HG03520 (cell line): ENCODE measurements at regions not wholly inside any gene's neighbourhood (a gene's known extent, or its start where the extent isn't known, plus 50 kb on each side); places are given as distances from the start of the nearest gene placed in this dataset.

ENCODE experiments used
- ATAC-seq: cut with Tn5 transposase; IDR thresholded peaks from one replicate; pipeline ENCODE4 v1.9.1; 2021; ENCODE audit warnings: mild to moderate bottlenecking, moderate library complexity; ENCODE audit not compliant: unreplicated experiment

GRCh38 chr4:128403586-128403985, 116.0 kb upstream of the PGRMC2 start:
- ATAC-seq: no peak

DNA sequence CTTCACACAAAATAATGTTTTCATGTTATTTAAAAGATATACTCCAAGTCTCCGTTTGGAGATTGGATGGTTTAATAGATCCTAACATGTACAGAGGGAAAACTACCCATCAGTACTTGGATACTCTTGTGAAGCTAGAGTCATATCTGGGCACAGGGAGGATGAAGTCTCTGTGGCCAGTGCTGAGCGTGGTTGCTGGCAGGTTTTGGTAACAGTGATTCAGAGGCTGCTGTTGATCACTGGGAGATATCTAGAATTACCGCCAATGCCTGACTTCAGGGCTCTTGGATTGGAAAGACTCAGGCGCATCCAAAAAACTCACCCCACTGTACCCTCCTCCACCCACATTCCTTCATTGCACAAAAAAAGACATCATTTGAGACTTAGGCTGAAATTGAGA, 107.2 kb upstream of the PGRMC2 start:
- no peak for ATAC-seq

- ATAC-seq: peak; percentile 53
Measured at GRCh38 chr4:128393101-128393704, 105.6 kb upstream of the PGRMC2 start.

DNA sequence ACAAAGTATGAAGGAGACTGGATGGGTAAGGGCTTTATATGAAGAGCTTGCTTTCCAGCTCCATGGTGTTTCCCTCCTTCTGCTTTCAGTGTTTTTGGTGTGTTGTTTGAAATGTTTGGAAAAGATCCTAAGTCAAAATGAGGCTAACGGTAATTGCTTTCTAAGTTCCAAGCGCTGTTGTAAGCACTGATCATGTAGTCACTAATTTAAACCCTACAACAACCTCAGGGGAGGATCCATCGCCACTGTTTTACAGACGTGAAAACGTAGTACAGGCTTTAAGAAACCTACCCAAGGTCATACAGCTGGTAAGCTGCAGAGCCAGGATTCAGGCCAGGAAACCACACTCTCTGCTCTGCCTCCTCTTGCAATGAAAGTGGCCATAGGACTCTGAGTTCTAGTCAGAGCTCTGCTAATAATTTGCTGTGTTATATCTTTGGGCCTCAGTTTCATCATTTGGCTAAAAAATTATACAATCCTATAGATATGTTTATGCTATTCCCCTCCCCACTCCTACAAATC, 102.9 kb upstream of the PGRMC2 start:
- no peak for ATAC-seq

GRCh38 chr4:128388796-128389195, 101.2 kb upstream of the PGRMC2 start:
- ATAC-seq: no peak

- ATAC-seq: no peak
Measured at GRCh38 chr4:128388352-128388630, 100.7 kb upstream of the PGRMC2 start.

- ATAC-seq: no peak
Measured at GRCh38 chr4:128387600-128388351, 100.2 kb upstream of the PGRMC2 start.

GRCh38 chr4:128386761-128387599, 99.4 kb upstream of the PGRMC2 start:
- ATAC-seq: no peak

DNA sequence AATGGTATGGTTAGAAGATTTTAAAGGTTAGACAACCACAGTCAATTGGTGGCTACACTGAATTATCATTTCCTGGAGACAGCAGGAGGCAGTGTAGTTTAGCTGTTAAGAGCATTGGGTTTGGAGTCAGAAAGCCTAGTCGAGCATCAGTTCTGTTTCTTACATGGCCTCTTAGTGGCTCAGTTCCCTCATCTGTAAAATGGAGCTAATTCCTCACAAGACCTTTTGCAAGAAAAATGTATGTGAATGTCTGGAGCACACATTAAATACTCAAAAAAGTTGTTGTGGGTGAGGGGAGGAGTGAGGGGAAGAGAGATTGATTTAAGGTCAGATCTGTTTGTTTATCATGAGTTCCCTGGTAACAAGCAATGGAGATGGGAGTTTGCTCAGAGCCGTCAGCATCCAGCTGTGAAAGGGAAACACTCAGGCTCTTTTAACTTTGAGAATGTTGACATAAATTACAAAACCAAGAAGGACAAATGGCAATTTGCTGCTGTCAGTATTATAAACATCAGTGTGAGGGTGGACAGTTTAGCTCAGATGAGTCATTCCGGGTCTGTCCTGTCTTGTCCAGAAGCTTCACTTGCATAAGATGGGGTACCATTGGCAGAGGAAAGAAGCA, 98.2 kb upstream of the PGRMC2 start:
- ATAC-seq: peak; percentile 47

DNA sequence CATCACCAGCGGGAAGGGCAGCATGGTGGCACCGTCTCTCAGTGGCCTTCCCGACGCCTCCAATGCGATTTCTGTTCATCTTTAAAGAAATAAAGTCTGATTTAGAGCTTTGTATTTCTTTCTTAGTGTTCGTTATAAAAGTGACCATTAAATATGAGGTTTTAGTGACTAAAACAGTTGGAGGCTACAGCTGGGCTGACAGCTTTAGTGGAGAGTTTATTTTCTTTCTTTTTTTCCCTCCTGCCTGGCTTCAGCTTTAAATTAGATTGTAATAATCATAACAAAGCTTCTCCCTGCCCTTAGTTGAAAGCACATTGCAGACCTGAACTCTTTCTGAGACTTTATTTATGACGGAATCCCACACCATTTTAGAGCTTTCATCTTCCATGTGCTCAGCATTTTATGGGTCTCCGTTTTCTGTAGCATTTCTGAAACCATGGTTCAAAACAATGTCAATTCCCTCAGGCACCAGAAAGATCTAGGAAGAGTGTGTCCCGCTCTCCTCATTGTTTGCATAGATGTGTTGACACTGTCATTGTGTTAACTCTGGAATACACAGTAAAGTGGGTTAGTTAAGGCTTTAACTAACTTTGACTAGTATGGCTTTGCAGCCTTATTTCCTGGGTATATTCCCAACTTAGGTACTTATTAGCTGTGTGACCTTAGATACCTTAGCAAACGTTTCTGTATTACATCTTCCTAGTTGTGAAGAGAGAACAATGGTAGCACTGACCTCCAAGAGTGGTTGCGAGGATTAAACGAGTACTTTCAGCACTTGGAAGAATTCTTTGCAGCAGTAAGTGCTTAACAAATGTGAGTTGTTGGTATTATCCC, 97.4 kb upstream of the PGRMC2 start:
- ATAC-seq: no peak

GRCh38 chr4:128384091-128384520, 96.5 kb upstream of the PGRMC2 start:
- ATAC-seq: no peak

- ATAC-seq: no peak
Measured at GRCh38 chr4:128381748-128382559, 94.3 kb upstream of the PGRMC2 start.

DNA sequence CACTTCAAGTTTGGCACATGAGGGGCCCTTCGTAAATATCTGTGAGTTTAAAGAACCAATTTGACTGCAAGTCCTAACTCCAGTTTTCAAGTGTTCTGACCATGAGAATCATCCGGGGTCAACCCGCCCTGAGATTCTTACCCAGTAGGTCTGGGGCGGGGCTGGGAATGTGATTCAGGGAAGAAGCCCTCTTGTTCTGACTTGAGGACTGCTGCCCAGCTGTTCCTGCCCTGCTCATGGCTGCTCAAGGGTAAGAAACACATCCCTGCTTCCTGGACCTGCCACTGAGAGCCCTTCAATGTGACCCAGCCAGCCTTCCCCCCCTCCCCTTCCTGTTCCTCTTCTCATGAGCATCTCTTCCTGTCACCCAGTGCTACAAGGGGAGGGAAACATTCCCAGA, 92.7 kb upstream of the PGRMC2 start:
- no peak for ATAC-seq

DNA sequence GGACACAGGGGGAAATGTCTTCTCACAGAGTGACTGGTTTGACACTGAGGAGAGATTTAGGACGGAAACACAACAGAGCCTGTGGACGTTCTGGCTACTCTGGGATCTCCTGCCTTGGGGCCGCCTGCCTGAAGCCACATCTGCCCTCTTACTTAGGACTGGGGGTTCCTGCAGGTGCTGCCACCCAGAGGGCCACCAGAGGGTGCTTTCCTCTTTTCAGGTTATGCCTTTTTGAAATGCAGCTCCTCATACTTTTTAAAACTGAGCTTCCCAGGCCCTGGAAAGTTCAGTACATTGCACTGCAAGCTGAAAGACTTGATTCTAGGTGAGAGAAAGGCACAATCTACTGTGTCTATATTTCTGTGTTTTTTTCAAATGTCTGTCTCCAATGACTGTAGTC, 92.2 kb upstream of the PGRMC2 start:
- no peak for ATAC-seq

GRCh38 chr4:128378668-128379067, 91.1 kb upstream of the PGRMC2 start:
- ATAC-seq: no peak

- no peak for ATAC-seq
Measured at GRCh38 chr4:128376958-128377357, 89.3 kb upstream of the PGRMC2 start.

DNA sequence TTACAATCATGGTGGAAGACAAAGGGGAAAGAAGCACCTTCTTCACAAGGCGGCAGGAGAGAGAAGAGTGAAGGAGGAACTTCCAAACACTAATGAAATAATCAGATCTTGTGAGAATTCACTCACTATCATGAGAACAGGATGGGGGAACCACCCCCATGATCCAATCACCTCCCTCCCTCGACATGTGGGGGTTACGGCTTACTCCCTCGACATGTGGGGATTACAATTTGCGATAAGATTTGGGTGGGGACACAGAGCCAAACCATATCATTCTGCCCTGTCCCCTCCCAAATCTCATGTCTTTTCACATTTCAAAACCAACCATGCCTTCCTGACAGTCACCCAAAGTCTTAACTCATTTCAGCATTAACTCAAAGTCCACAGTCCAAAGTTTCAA, 88.7 kb upstream of the PGRMC2 start:
- no peak for ATAC-seq

GRCh38 chr4:128373628-128374027, 86.0 kb upstream of the PGRMC2 start:
- no peak for ATAC-seq

DNA sequence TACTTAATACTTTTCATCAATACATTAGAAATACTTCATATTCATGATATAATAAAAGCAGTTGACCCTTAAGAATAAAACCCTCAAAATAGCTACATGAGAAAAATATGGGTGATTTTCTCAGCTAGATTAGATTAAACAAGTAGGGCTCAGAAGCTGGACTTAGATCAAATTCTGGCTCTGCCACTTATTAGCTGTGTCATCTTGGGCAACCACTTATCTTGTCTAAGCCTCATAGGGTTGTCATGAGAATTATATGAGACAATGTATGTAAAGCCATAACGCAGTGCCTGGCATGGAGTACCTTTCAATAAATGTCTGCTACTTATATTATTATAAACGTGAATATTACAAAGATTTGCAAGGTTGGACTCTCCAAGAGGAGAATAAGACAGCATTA, 84.3 kb upstream of the PGRMC2 start:
- ATAC-seq: no peak
